OCI-LY3 (cell line): ENCODE measurements at regions not wholly inside any gene's neighbourhood (a gene's known extent, or its start where the extent isn't known, plus 50 kb on each side); places are given as distances from the start of the nearest gene placed in this dataset.

Experiments
- CTCF ChIP-seq: fragments of 200-600, 300-600 bp; sonication (generic); IDR thresholded peaks from 2 replicates; pipeline ENCODE4 v1.5.1; 2014; ENCODE audit warnings: antibody characterized with exemption, low read length, low read depth
- EZH2phosphoT487 ChIP-seq: fragments of 200-600 bp; shearing (Covaris generic); IDR thresholded peaks from 2 replicates; pipeline ENCODE4 v1.6.1; 2018; ENCODE audit warnings: antibody characterized with exemption, mixed run types, low read depth

- no peak for TF ChIP-seq CTCF
- no peak for TF ChIP-seq EZH2phosphoT487
Measured at GRCh38 chr15:37516621-37517020, 416.3 kb upstream of the MEIS2 start.
